Tibial nerve (tissue), 4 donors: ENCODE measurements at regions not wholly inside any gene's neighbourhood (a gene's known extent, or its start where the extent isn't known, plus 50 kb on each side); places are given as distances from the start of the nearest gene placed in this dataset.

ENCODE experiments used
- CTCF ChIP-seq, 5 experiments: fragments of 200-600 bp in 3 of 5; fragments of 450-650 bp in 2 of 5; sonication (generic) in 3 of 5; IDR thresholded peaks; one replicate each; pipeline ENCODE4 v1.5.1; 2016 to 2019; ENCODE audit warnings: antibody characterized with exemption in 5 of 5, mild to moderate bottlenecking in 3 of 5, moderate library complexity in 2 of 5
- EP300 ChIP-seq, 2 donors: sonication (generic); formaldehyde crosslinking; IDR thresholded peaks; one replicate each; pipeline ENCODE4 v1.6.1; 2017; ENCODE audit warnings: antibody characterized with exemption in 2 of 2, mild to moderate bottlenecking in 1 of 2
- POLR2A ChIP-seq, 2 donors: fragments of 450-650 bp; IDR thresholded peaks; one replicate each; pipeline ENCODE4 v1.6.1; 2017; ENCODE audit warnings: antibody characterized with exemption in 2 of 2, mild to moderate bottlenecking in 2 of 2, moderate library complexity in 2 of 2

- TF ChIP-seq EP300 (IDR thresholded peaks at IDR 0.05) (no peak), CTCF (IDR thresholded peaks at IDR 0.05) (no peak), POLR2A (IDR thresholded peaks at IDR 0.05) (no peak)
Observed at GRCh38 chr15:53446376-53446775, 313.1 kb downstream of the WDR72 start.
